ENCODE measurements at regions not wholly inside any gene's neighbourhood (a gene's known extent, or its start where the extent isn't known, plus 50 kb on each side); places are given as distances from the start of the nearest gene placed in this dataset.

- no peak for TF ChIP-seq ZSCAN32 (CRISPR knock-in tag; IDR thresholded peaks at IDR 0.05)
- no peak for TF ChIP-seq ETV1 (tag; conservative IDR thresholded peaks at IDR 0.05; ENCODE audit: low read depth)
- TF ChIP-seq CTCF (IDR thresholded peaks at IDR 0.05 in 2 of 3, conservative IDR thresholded peaks at IDR 0.05 in 1 of 3; ENCODE audit: insufficient read depth in 2 of 3, low read depth in 1 of 3, low read length in 3 of 3), result no peak
- TF ChIP-seq CREB5 (CRISPR knock-in tag; IDR thresholded peaks at IDR 0.05), result no peak
- TF ChIP-seq GABPA (tag; conservative IDR thresholded peaks at IDR 0.05; ENCODE audit: low read depth), result no peak
Observed at GRCh38 chrX:39137363-39137954, 336.2 kb downstream of the MID1IP1 start.
